K562 (cell line): ENCODE measurements at regions not wholly inside any gene's neighbourhood (a gene's known extent, or its start where the extent isn't known, plus 50 kb on each side); places are given as distances from the start of the nearest gene placed in this dataset.

Experiments
- ATAC-seq: fragments of 200-7000 bp; cut with Tn5 transposase; 3 replicates; pipeline ENCODE4 v1.9.1; 2020; ENCODE audit warnings: moderate library complexity
- BruUV-seq: library from RNA; stranded (reverse); fragments of 400-500 nt; replicated peaks from 2 replicates; lab custom pipeline; 2021; lab: Mats Ljungman, UMichigan
- CTCF ChIA-PET: fragments of 300-600 bp; formaldehyde crosslinking; extraction: SDS; loops from one replicate; lab custom pipeline; 2021; ENCODE audit warnings: low intra/inter-chr PET ratio; lab: Yijun Ruan, JAX
- POLR2A ChIA-PET: fragments of 300-600, 350-650 bp; sonication (Branson Sonifier 250); formaldehyde crosslinking; extraction: SDS; loops from one replicate; lab custom pipeline; 2021; ENCODE audit warnings: antibody characterized with exemption, inconsistent platforms; lab: Yijun Ruan, JAX
- DNase-seq, 4 experiments: peaks; one replicate each; pipeline versions ENCODE4 v3.0.0 to v3.0.0-alpha.2; 2011 to 2018; ENCODE audit warnings: low spot score in 3 of 4, mixed read lengths in 3 of 4; ENCODE audit errors: extremely low read depth in 1 of 4
- FAIRE-seq: peaks from 2 replicates; lab custom pipeline; 2011; peaks lifted over from hg19 to GRCh38; lab: Jason Lieb, UNC
- H2AFZ ChIP-seq: 2 replicates; pipeline ENCODE4 v1.6.0; 2011; ENCODE audit warnings: low read depth, low read length, control low read depth, inconsistent platforms
- H3K27ac ChIP-seq: fragments of 200-600 bp; 3 replicates; pipeline ENCODE4 v1.8.0; 2011; ENCODE audit warnings: low read depth, mild to moderate bottlenecking, control low read depth, inconsistent platforms, low read length, moderate library complexity, mixed read lengths; ENCODE audit errors: extremely low read depth
- H3K27me3 ChIP-seq, 2 experiments: fragments of 300-600 bp in 1 of 2; 2 replicates in 1 of 2; 3 replicates in 1 of 2; pipeline versions ENCODE4 v1.6.0 to v1.8.0; 2011; ENCODE audit warnings: inconsistent platforms in 2 of 2, low read length in 2 of 2, mild to moderate bottlenecking in 1 of 2, mixed read lengths in 1 of 2, moderate library complexity in 1 of 2; ENCODE audit not compliant: control insufficient read depth in 2 of 2, insufficient read depth in 2 of 2
- H3K36me3 ChIP-seq: fragments of 300-600 bp; 3 replicates; pipeline ENCODE4 v1.8.0; 2011; ENCODE audit warnings: mild to moderate bottlenecking, low read length, inconsistent platforms; ENCODE audit not compliant: control insufficient read depth, insufficient read depth
- H3K4me1 ChIP-seq, 2 experiments: fragments of 200-600 bp in 1 of 2; replicated peaks in 1 of 2; 2 replicates in 1 of 2; 3 replicates in 1 of 2; pipeline versions ENCODE4 v1.5.1 to v1.8.0; 2011; ENCODE audit warnings: inconsistent platforms in 2 of 2, low read length in 2 of 2, mild to moderate bottlenecking in 1 of 2, mixed read lengths in 1 of 2, moderate library complexity in 1 of 2; ENCODE audit not compliant: control insufficient read depth in 2 of 2, insufficient read depth in 2 of 2
- H3K4me2 ChIP-seq: 2 replicates; pipeline ENCODE4 v1.6.1; 2011; ENCODE audit warnings: low read length, control low read depth, inconsistent platforms, mixed read lengths; ENCODE audit not compliant: insufficient read depth
- H3K4me3 ChIP-seq: fragments of 200-600 bp; sonication (generic), shearing (Covaris generic); 2 replicates; pipeline ENCODE4 v1.5.1; 2016; ENCODE audit warnings: control low read depth, inconsistent platforms
- H3K79me2 ChIP-seq: fragments of 200-600 bp; 3 replicates; pipeline ENCODE4 v1.8.0; 2011; ENCODE audit warnings: low read length, inconsistent platforms; ENCODE audit not compliant: control insufficient read depth, insufficient read depth
- H3K9ac ChIP-seq, 2 experiments: 2 replicates each; pipeline versions ENCODE4 v1.6.0 to v1.6.1; 2011; ENCODE audit warnings: low read depth in 2 of 2, low read length in 2 of 2, control low read depth in 1 of 2, inconsistent platforms in 1 of 2, mild to moderate bottlenecking in 1 of 2, mixed read lengths in 1 of 2; ENCODE audit not compliant: insufficient read depth in 1 of 2
- H3K9me1 ChIP-seq: one replicate; pipeline ENCODE4 v1.6.0; 2011; ENCODE audit warnings: inconsistent platforms, mild to moderate bottlenecking, low read length, moderate library complexity; ENCODE audit not compliant: control insufficient read depth, insufficient read depth
- H3K9me3 ChIP-seq: replicated peaks from 2 replicates; pipeline ENCODE4 v1.5.1; 2011; ENCODE audit warnings: low read depth, low read length, inconsistent platforms; ENCODE audit not compliant: control insufficient read depth, insufficient read depth
- H4K20me1 ChIP-seq: replicated peaks from 2 replicates; pipeline ENCODE4 v1.6.1; 2011; ENCODE audit warnings: low read length, inconsistent platforms, mixed read lengths; ENCODE audit not compliant: control insufficient read depth, insufficient read depth
- DIDO1 ChIP-seq: fragments of 450-650 bp; IDR thresholded peaks from 2 replicates; pipeline ENCODE4 v1.6.1; 2016; ENCODE audit warnings: low read depth, missing biosample characterization, missing genetic modification characterization
- FOXK1 ChIP-seq: sonication (generic); formaldehyde crosslinking; IDR thresholded peaks from 2 replicates; pipeline ENCODE4 v1.8.0; 2022; ENCODE audit warnings: missing genetic modification reagents, mild to moderate bottlenecking, borderline replicate concordance
- MIER1 ChIP-seq: fragments of 450-650 bp; IDR thresholded peaks from 2 replicates; pipeline ENCODE4 v1.6.1; 2016; ENCODE audit warnings: antibody characterized with exemption, mild to moderate bottlenecking, low read depth
- NCOA1 ChIP-seq: fragments of 450-650 bp; IDR thresholded peaks from 2 replicates; pipeline ENCODE4 v1.6.1; 2016; ENCODE audit warnings: low read depth
- NFRKB ChIP-seq: fragments of 450-650 bp; IDR thresholded peaks from 2 replicates; pipeline ENCODE4 v1.6.1; 2016; ENCODE audit warnings: low read depth
- RAD51 ChIP-seq: fragments of 450-650 bp; IDR thresholded peaks from 2 replicates; pipeline ENCODE4 v1.7.1; 2016; ENCODE audit warnings: low read depth, mild to moderate bottlenecking, borderline replicate concordance
- SMARCA5 ChIP-seq: fragments of 450-650 bp; IDR thresholded peaks from 2 replicates; pipeline ENCODE4 v1.6.1; 2016
- ZFP1 ChIP-seq: fragments of 450-650 bp; formaldehyde crosslinking; IDR thresholded peaks from 2 replicates; pipeline ENCODE4 v1.4.0; 2020; ENCODE audit warnings: mild to moderate bottlenecking, mixed read lengths
- WGBS: fragments of 100-300 bp; shearing (Covaris generic); methylation state at CpG from one replicate; pipeline ENCODE4 v1.1.6; 2016; ENCODE audit warnings: low coverage, mixed read lengths; ENCODE audit not compliant: insufficient coverage; ENCODE audit errors: missing lambda C conversion rate; 5-methylcytosine and 5-hydroxymethylcytosine counted together
- in situ Hi-C: fragments of 300-500 bp; cut with MboI; formaldehyde crosslinking; loops from 4 replicates; pipeline ENCODE4 v1.15.0; 2018; ENCODE audit warnings: inconsistent platforms, mixed read lengths
- intact Hi-C: fragments of 100-400 bp; cut with micrococcal nuclease; formaldehyde crosslinking; loops from 2 replicates; pipeline ENCODE4 v1.14.2; 2022
- TF ChIP-seq, protein P1 (sequence below): fragments of 250-450 bp; sonication (Bioruptor Pico); IDR thresholded peaks from 2 replicates; pipeline ENCODE4 v1.5.0; 2021; ENCODE audit warnings: mild to moderate bottlenecking, moderate library complexity
- TF ChIP-seq, protein P2 (sequence below): sonication (generic); formaldehyde crosslinking; IDR thresholded peaks from 2 replicates; pipeline ENCODE4 v1.9.0; 2022; ENCODE audit warnings: mild to moderate bottlenecking, missing genetic modification reagents
- TF ChIP-seq, protein P3 (sequence below): fragments of 450-650 bp; formaldehyde crosslinking; IDR thresholded peaks from 2 replicates; pipeline ENCODE4 v1.4.0; 2020; ENCODE audit warnings: mild to moderate bottlenecking, mixed read lengths

DNA sequence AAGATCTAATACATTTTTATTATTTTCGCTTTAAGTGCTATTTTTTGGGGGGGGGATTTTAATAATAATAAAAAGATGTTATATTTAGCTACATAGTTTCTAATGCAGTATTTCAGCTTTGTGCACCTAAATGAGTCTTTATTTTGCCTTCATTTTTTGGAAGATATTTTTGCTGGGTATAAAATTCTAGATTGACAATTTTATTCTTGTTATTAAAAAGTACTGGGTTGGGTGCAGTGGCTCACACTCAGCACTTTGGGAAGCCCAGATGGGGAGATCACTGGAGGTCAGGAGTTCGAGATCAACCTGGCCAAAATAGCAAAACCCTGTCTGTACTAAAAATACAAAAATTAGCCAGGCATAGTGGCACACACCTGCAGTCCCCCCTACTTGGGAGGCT lies 173.6 kb downstream of the SLC15A5 start:
- Histone ChIP-seq H4K20me1 (no peaks in the 10 kb centered on the region), H3K9ac (no peak overlapping the region), H3K4me3 (no peak overlapping the region), H3K4me2 (no peak overlapping the region), H3K9me3 (no peaks in the 10 kb centered on the region), H3K27ac (no peak overlapping the region), H3K36me3 (no peaks in the 10 kb centered on the region), H2AFZ (no peak overlapping the region), H3K27me3 (no peaks in the 10 kb centered on the region), H3K4me1 (no peaks in the 10 kb centered on the region), H3K79me2 (no peaks in the 10 kb centered on the region), H3K9me1 (no peaks in the 10 kb centered on the region)
- CTCF ChIA-PET, result no interaction called here
- ATAC-seq (no peak), FAIRE-seq (no peak), DNase-seq (no peak)
- 0% methylated on average over 2 of the region's 2 CpGs for WGBS
- TF ChIP-seq ZFP1 (CRISPR knock-in tag) (peak; percentile 68; the same call in 1 of the 2 replicates), FOXK1 (CRISPR knock-in tag) (no peak)
- in situ Hi-C loops, result no loop called here
- no TSS peak for BruUV-seq
- POLR2A ChIA-PET, result no interaction called here
- intact Hi-C loops, result no loop called here

DNA sequence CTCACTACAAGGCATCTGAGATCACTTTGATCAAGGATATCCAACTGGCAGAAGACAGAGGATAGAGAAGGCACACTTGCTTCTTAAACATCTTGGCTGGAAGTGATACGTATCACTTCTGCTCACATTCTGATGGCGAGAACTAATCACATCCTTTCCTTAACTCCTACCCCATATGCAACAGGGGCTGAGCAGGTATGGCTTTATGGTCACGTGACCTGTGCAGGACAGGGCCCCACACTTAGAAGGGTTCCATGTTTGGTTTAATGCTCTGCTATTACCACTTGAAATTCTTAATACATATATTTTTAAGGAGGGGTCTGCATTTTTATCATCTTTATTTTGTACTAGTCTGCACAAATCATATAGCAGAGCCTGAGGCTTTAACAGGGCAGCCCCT lies 177.3 kb downstream of the SLC15A5 start:
- 0% methylated on average over 3 of the region's 3 CpGs for WGBS
- DNase-seq, result no peak
- TF ChIP-seq, protein P1, sequence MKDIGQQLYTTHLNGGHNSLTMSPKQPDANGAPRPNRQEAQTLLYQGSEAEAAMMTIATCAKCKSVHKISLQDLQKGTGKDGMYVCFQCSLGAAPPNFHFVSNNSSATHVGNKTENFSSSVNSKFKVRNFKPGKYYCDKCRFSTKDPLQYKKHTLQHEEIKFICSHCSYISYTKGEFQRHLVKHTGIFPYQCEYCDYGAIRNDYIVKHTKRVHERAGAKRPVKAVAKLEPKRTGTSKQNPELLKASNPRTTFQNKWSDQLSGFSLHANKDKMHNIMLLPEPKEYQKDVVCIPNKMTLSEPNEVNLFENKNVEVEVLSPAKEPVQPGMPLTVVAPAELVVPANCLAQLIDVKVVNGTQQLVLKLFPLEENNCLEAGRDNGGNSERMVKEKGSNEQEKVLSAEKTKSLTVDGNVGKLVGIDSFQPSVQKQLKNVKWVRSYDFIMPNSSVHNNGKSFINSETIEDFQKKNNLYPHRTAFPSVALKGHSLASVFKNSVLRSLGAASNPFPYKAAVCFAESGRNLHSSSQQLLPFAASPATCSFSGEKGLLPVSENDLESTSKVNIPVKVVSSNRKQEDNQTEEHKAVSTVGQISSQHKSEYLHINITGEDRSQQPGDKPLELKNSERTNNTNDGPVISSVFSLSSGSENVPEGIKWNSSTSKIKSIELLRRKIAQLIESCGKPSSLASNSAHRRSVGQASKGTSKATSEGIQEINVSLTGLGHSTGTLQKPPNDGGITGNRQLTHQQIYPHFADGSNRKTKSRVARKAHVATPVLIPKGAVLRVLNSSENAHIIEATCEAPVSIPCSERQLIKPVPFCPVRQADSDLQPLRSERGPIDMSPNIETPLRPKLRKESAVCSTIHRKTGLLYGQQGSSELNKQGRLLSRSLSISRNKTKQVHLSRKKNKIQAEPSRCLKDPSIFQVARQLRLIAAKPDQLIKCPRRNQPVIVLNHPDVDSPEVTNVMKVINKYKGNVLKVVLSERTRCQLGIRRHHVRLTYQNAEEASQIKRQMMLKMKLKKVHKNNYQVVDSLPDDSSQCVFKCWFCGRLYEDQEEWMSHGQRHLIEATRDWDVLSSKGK (CRISPR knock-in tag), result no peak
- TF ChIP-seq, protein P2, sequence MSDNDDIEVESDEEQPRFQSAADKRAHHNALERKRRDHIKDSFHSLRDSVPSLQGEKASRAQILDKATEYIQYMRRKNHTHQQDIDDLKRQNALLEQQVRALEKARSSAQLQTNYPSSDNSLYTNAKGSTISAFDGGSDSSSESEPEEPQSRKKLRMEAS, result no peak
- no peak for TF ChIP-seq MIER1
- TF ChIP-seq NFRKB, result no peak
- no peak for TF ChIP-seq DIDO1 (tag)
- TF ChIP-seq SMARCA5, result no peak
- peak; percentile 26; the same call in 1 of the 2 replicates for TF ChIP-seq RAD51
- TF ChIP-seq, protein P3, sequence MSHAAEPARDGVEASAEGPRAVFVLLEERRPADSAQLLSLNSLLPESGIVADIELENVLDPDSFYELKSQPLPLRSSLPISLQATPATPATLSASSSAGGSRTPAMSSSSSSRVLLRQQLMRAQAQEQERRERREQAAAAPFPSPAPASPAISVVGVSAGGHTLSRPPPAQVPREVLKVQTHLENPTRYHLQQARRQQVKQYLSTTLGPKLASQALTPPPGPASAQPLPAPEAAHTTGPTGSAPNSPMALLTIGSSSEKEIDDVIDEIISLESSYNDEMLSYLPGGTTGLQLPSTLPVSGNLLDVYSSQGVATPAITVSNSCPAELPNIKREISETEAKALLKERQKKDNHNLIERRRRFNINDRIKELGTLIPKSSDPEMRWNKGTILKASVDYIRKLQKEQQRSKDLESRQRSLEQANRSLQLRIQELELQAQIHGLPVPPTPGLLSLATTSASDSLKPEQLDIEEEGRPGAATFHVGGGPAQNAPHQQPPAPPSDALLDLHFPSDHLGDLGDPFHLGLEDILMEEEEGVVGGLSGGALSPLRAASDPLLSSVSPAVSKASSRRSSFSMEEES (CRISPR knock-in tag), result peak; percentile 57
- no peak for TF ChIP-seq NCOA1
- no peak overlapping the region for H3K4me3 ChIP-seq
- no peaks in the 10 kb centered on the region for H4K20me1 ChIP-seq
- no peak overlapping the region for H2AFZ ChIP-seq
- ATAC-seq, result no peak
- in situ Hi-C loops, result no loop called here
- H3K9ac ChIP-seq, result no peak overlapping the region
- no peaks in the 10 kb centered on the region for H3K9me3 ChIP-seq
- POLR2A ChIA-PET, result no interaction called here
- no peaks in the 10 kb centered on the region for H3K9me1 ChIP-seq
- no peak overlapping the region for H3K4me2 ChIP-seq
- BruUV-seq, result no TSS peak
- no peaks in the 10 kb centered on the region for H3K27me3 ChIP-seq
- H3K4me1 ChIP-seq, result no peaks in the 10 kb centered on the region
- no peak overlapping the region for H3K27ac ChIP-seq
- H3K36me3 ChIP-seq, result no peaks in the 10 kb centered on the region
- intact Hi-C loops, result no loop called here
- FAIRE-seq, result no peak
- H3K79me2 ChIP-seq, result no peaks in the 10 kb centered on the region
- CTCF ChIA-PET, result no interaction called here
